Lower leg skin (tissue), 4 donors: ENCODE measurements at regions not wholly inside any gene's neighbourhood (a gene's known extent, or its start where the extent isn't known, plus 50 kb on each side); places are given as distances from the start of the nearest gene placed in this dataset.

ENCODE experiments used
- DNase-seq, 2 donors: peaks; one replicate each; pipeline ENCODE4 v3.0.0-alpha.2; 2019; ENCODE audit warnings: low spot score in 2 of 2
- H3K4me3 ChIP-seq: fragments of 200-600 bp; sonication (generic); 2 replicates; pipeline ENCODE4 v1.5.1; 2017; ENCODE audit warnings: mild to moderate bottlenecking, low read depth; ENCODE audit not compliant: poor library complexity, severe bottlenecking
- POLR2A ChIP-seq, 2 donors: fragments of 450-650 bp; IDR thresholded peaks; one replicate each; pipeline ENCODE4 v1.6.1; 2016 to 2017; ENCODE audit warnings: antibody characterized with exemption in 2 of 2, mild to moderate bottlenecking in 1 of 2, moderate library complexity in 1 of 2
- WGBS, 2 donors: methylation state at CpG; one replicate each; pipeline ENCODE4 v1.1.5; 2018; 5-methylcytosine and 5-hydroxymethylcytosine counted together
- intact Hi-C: fragments of 100-400 bp; cut with DNase I; formaldehyde crosslinking; loops from one replicate; pipeline ENCODE4 v1.15.0; 2023; ENCODE audit warnings: low total_unique reads
- TF ChIP-seq, protein P1 (sequence below), 3 donors: fragments of 450-650 bp; IDR thresholded peaks; one replicate each; pipeline ENCODE4 v1.5.1; 2016; ENCODE audit warnings: antibody characterized with exemption in 3 of 3, mild to moderate bottlenecking in 3 of 3, moderate library complexity in 2 of 3

- H3K4me3 ChIP-seq, result no peak overlapping the region
- intact Hi-C loops, result no loop called here
- TF ChIP-seq, protein P1, sequence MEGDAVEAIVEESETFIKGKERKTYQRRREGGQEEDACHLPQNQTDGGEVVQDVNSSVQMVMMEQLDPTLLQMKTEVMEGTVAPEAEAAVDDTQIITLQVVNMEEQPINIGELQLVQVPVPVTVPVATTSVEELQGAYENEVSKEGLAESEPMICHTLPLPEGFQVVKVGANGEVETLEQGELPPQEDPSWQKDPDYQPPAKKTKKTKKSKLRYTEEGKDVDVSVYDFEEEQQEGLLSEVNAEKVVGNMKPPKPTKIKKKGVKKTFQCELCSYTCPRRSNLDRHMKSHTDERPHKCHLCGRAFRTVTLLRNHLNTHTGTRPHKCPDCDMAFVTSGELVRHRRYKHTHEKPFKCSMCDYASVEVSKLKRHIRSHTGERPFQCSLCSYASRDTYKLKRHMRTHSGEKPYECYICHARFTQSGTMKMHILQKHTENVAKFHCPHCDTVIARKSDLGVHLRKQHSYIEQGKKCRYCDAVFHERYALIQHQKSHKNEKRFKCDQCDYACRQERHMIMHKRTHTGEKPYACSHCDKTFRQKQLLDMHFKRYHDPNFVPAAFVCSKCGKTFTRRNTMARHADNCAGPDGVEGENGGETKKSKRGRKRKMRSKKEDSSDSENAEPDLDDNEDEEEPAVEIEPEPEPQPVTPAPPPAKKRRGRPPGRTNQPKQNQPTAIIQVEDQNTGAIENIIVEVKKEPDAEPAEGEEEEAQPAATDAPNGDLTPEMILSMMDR (IDR thresholded peaks at IDR 0.05), result no peak
- no peak for TF ChIP-seq POLR2A (IDR thresholded peaks at IDR 0.05)
- WGBS, 2 donors, result 31 to 45% methylated on average over 1 of the region's 1 CpG
- DNase-seq, result no peak
These were observed 1025.8 kb downstream of the FAM181B start for GRCh38 chr11:81707881-81708280.

DNA sequence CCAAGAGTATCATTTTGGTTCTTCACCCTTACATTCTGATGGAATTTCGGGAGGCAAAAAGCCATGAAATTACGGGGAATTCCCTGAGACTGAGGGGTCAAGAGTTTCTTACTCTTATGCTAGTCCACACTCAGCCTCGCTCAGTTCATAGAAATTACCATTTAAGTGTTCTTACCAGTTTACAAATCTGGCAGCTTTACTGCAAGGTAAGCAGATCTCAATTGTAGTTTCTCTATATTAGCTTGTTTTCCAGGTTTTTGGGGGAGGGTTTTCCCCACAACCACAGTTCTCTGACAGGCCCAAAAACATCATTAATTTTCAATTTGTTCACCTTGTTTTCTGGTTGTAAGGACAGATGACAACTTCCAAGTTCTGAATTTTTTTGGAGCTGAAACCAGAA is 1028.4 kb downstream of the FAM181B start:
- no peak for DNase-seq
- WGBS, 2 donors, result 18 to 43% methylated on average over 3 of the region's 3 CpGs
- H3K4me3 ChIP-seq, result no peak overlapping the region
- intact Hi-C loops, result no loop called here
- TF ChIP-seq POLR2A (IDR thresholded peaks at IDR 0.05), result no peak
- TF ChIP-seq, protein P1 (IDR thresholded peaks at IDR 0.05), result no peak

DNA sequence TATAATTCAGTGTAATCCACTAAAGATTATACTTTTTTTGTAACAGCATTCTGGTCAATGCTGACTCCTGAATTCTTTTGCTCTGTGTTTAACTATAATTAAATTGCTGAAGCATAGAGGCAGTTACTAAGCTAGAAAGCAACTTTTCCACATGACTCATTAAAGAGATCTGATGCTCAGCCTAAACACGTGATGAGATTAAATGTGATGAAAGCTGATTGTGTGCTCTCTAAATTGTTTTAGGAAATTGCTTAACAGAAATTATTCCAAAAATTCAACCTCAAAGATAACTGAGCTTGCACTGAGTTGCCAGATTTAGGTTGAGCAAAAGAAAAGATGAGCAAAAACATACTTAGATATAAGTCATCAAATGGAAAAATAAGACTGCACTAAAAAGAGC is 1033.6 kb downstream of the FAM181B start:
- intact Hi-C loops, result no loop called here
- DNase-seq, result no peak
- 62 to 94% methylated on average over 1 of the region's 1 CpG for WGBS, 2 donors
- TF ChIP-seq POLR2A (IDR thresholded peaks at IDR 0.05), result no peak
- TF ChIP-seq, protein P1 (IDR thresholded peaks at IDR 0.05), result no peak
- H3K4me3 ChIP-seq, result no peak overlapping the region

GRCh38 chr11:81687057-81687456 is 1046.6 kb downstream of the FAM181B start:
- intact Hi-C loops, result no loop called here
- DNase-seq, result no peak
- H3K4me3 ChIP-seq, result no peak overlapping the region
- TF ChIP-seq, protein P1 (IDR thresholded peaks at IDR 0.05), result no peak
- TF ChIP-seq POLR2A (IDR thresholded peaks at IDR 0.05), result no peak
- 93 to 94% methylated on average over 2 of the region's 2 CpGs for WGBS, 2 donors

GRCh38 chr11:81674211-81674610 is 1059.5 kb downstream of the FAM181B start:
- DNase-seq, result no peak
- 44 to 77% methylated on average over 3 of the region's 3 CpGs for WGBS, 2 donors
- TF ChIP-seq POLR2A (IDR thresholded peaks at IDR 0.05), result no peak
- TF ChIP-seq, protein P1 (IDR thresholded peaks at IDR 0.05), result no peak
- no peak overlapping the region for H3K4me3 ChIP-seq
- intact Hi-C loops, result no loop called here

- intact Hi-C loops, result no loop called here
- no peak for TF ChIP-seq POLR2A (IDR thresholded peaks at IDR 0.05)
- TF ChIP-seq, protein P1 (IDR thresholded peaks at IDR 0.05), result no peak
- H3K4me3 ChIP-seq, result no peak overlapping the region
- DNase-seq, result no peak
These were observed 1060.7 kb downstream of the FAM181B start for GRCh38 chr11:81673001-81673400.
